ENCODE measurements at regions not wholly inside any gene's neighbourhood (a gene's known extent, or its start where the extent isn't known, plus 50 kb on each side); places are given as distances from the start of the nearest gene placed in this dataset.
"Not testable (repeated sequence)": the region's sequence is repeated elsewhere in the genome, so short reads cannot be mapped to it uniquely, and the experiment has no call there.

GRCh38 chr10:83764666-83765065, 374.6 kb upstream of the GHITM start:
- no peaks in the 10 kb centered on the region for H3K27me3 ChIP-seq (ENCODE audit: control insufficient read depth, insufficient read depth, low read length)
- TF ChIP-seq, protein P1, sequence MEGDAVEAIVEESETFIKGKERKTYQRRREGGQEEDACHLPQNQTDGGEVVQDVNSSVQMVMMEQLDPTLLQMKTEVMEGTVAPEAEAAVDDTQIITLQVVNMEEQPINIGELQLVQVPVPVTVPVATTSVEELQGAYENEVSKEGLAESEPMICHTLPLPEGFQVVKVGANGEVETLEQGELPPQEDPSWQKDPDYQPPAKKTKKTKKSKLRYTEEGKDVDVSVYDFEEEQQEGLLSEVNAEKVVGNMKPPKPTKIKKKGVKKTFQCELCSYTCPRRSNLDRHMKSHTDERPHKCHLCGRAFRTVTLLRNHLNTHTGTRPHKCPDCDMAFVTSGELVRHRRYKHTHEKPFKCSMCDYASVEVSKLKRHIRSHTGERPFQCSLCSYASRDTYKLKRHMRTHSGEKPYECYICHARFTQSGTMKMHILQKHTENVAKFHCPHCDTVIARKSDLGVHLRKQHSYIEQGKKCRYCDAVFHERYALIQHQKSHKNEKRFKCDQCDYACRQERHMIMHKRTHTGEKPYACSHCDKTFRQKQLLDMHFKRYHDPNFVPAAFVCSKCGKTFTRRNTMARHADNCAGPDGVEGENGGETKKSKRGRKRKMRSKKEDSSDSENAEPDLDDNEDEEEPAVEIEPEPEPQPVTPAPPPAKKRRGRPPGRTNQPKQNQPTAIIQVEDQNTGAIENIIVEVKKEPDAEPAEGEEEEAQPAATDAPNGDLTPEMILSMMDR (IDR thresholded peaks at IDR 0.05; ENCODE audit: insufficient read depth, low read length, poor library complexity, severe bottlenecking): no peak
- no peaks in the 10 kb centered on the region for H3K36me3 ChIP-seq (ENCODE audit: control insufficient read depth, insufficient read depth, low read length)
- no peak for DNase-seq (ENCODE audit: low read depth)
- no peak overlapping the region for H3K4me3 ChIP-seq (ENCODE audit: low read depth, low read length)

DNA sequence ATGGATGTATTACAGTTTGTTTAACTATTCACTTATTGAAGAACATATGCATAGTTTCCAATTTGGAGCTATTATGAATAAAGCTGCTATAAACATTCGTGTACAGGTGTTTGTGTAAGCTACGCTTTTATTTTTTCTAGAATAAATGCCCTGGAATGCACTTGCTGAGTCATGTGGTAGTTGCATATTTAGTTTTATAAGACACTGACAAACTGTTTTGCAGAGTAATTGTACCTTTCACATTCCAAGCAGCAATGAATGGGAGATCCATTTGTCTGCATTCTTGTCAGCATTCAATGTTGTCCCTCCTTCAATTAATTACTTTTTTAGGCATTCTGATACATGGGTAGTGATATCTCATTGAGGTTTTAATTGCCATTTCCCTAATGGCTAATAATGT, 373.6 kb upstream of the GHITM start:
- no peak for DNase-seq (ENCODE audit: low read depth)
- no peaks in the 10 kb centered on the region for H3K36me3 ChIP-seq (ENCODE audit: control insufficient read depth, insufficient read depth, low read length)
- TF ChIP-seq, protein P1 (IDR thresholded peaks at IDR 0.05; ENCODE audit: insufficient read depth, low read length, poor library complexity, severe bottlenecking): no peak
- no peaks in the 10 kb centered on the region for H3K27me3 ChIP-seq (ENCODE audit: control insufficient read depth, insufficient read depth, low read length)
- no peak overlapping the region for H3K4me3 ChIP-seq (ENCODE audit: low read depth, low read length)

- DNase-seq (ENCODE audit: low read depth): no peak
- Histone ChIP-seq H3K27me3 (ENCODE audit: control insufficient read depth, insufficient read depth, low read length) (no peaks in the 10 kb centered on the region), H3K36me3 (ENCODE audit: control insufficient read depth, insufficient read depth, low read length) (no peaks in the 10 kb centered on the region), H3K4me3 (ENCODE audit: low read depth, low read length) (no peak overlapping the region)
- TF ChIP-seq, protein P1 (IDR thresholded peaks at IDR 0.05; ENCODE audit: insufficient read depth, low read length, poor library complexity, severe bottlenecking): no peak
Measured at GRCh38 chr10:83769281-83769820, 370.0 kb upstream of the GHITM start.

DNA sequence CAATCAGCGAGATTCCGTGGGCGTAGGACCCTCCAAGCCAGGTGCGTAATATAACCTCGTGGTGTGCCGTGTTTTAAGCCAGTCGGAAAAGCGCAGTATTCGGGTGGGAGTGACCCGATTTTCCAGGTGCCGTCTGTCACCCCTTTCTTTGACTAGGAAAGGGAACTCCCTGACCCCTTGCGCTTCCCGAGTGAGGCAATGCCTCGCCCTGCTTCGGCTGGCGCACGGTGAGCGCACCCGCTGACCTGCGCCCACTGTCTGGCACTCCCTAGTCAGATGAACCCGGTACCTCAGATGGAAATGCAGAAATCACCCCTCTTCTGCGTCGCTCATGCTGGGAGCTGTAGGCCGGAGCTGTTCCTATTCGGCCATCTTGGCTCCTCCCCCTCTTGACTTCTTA, 352.6 kb upstream of the GHITM start:
- H3K4me3 ChIP-seq (ENCODE audit: low read depth, low read length); H3K27me3 ChIP-seq (ENCODE audit: control insufficient read depth, insufficient read depth, low read length); DNase-seq (ENCODE audit: low read depth); H3K36me3 ChIP-seq (ENCODE audit: control insufficient read depth, insufficient read depth, low read length): not testable (repeated sequence)

DNA sequence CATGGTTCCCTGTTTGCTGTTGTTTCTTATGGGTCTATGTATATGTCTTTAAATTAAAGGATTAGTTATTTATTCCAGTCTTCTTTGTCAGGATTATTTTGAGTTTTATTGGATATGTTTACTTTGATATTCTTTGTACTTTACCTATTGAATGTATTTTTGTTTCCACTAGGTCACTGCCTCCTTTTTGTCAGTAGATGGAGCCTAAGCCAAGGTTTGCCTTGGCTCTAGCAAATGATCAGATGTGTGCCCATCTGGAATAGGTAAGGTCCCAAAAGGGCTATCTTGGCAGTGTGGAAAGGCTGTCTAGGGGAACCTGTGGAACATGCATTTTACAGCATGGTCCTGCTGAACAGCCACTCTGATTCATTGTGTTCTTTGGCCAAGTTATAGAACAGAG, 337.3 kb upstream of the GHITM start:
- TF ChIP-seq, protein P1 (IDR thresholded peaks at IDR 0.05; ENCODE audit: insufficient read depth, low read length, poor library complexity, severe bottlenecking): no peak
- DNase-seq (ENCODE audit: low read depth): no peak
- Histone ChIP-seq H3K36me3 (ENCODE audit: control insufficient read depth, insufficient read depth, low read length) (no peaks in the 10 kb centered on the region), H3K27me3 (ENCODE audit: control insufficient read depth, insufficient read depth, low read length) (no peaks in the 10 kb centered on the region), H3K4me3 (ENCODE audit: low read depth, low read length) (no peak overlapping the region)

GRCh38 chr10:83806717-83807116, 332.6 kb upstream of the GHITM start:
- Histone ChIP-seq H3K36me3 (ENCODE audit: control insufficient read depth, insufficient read depth, low read length) (no peaks in the 10 kb centered on the region), H3K4me3 (ENCODE audit: low read depth, low read length) (no peak overlapping the region), H3K27me3 (ENCODE audit: control insufficient read depth, insufficient read depth, low read length) (no peaks in the 10 kb centered on the region)
- TF ChIP-seq, protein P1 (IDR thresholded peaks at IDR 0.05; ENCODE audit: insufficient read depth, low read length, poor library complexity, severe bottlenecking): no peak
- DNase-seq (ENCODE audit: low read depth): no peak

Data from kidney epithelial cell (primary cell).